Fibroblast of lung (primary cell): ENCODE measurements at regions not wholly inside any gene's neighbourhood (a gene's known extent, or its start where the extent isn't known, plus 50 kb on each side); places are given as distances from the start of the nearest gene placed in this dataset.
A peak's percentile ranks its signal among the peaks of the same experiment; 100 is the strongest.

Source experiments
- DNase-seq, 2 donors: peaks; one replicate each; pipeline versions ENCODE4 v3.0.0 to v3.0.0-alpha.2; 2010; ENCODE audit warnings: low read depth in 2 of 2
- H2AFZ ChIP-seq: 2 replicates; pipeline ENCODE4 v1.5.1; 2012; ENCODE audit warnings: low read length, control low read depth, inconsistent platforms
- H3K27ac ChIP-seq: 2 replicates; pipeline ENCODE4 v1.5.1; 2011; ENCODE audit warnings: low read length, control low read depth; ENCODE audit not compliant: insufficient read depth
- H3K27me3 ChIP-seq: 2 replicates; pipeline ENCODE4 v1.5.1; 2011; ENCODE audit warnings: mild to moderate bottlenecking, low read length; ENCODE audit not compliant: control insufficient read depth, insufficient read depth
- H3K36me3 ChIP-seq: 2 replicates; pipeline ENCODE4 v1.5.1; 2011; ENCODE audit warnings: low read length; ENCODE audit not compliant: control insufficient read depth, insufficient read depth
- H3K4me1 ChIP-seq: 2 replicates; pipeline ENCODE4 v1.5.1; 2011; ENCODE audit warnings: low read length; ENCODE audit not compliant: control insufficient read depth, insufficient read depth; ENCODE audit errors: extremely low read depth
- H3K4me2 ChIP-seq: 2 replicates; pipeline ENCODE4 v1.5.1; 2011; ENCODE audit warnings: low read length, control low read depth; ENCODE audit not compliant: insufficient read depth; ENCODE audit errors: extremely low read depth
- H3K4me3 ChIP-seq, 4 experiments: fragments of 200-600 bp in 1 of 4; sonication (generic) in 1 of 4; replicated peaks in 1 of 4; 2 replicates each; pipeline ENCODE4 v1.5.1; 2011 to 2016; ENCODE audit warnings: low read length in 4 of 4, low read depth in 3 of 4, mild to moderate bottlenecking in 3 of 4, control low read depth in 2 of 4, inconsistent platforms in 1 of 4, mixed read lengths in 1 of 4; ENCODE audit not compliant: insufficient read depth in 1 of 4; ENCODE audit errors: control extremely low read depth in 1 of 4
- H3K79me2 ChIP-seq: 2 replicates; pipeline ENCODE4 v1.5.1; 2012; ENCODE audit warnings: mild to moderate bottlenecking, low read length, inconsistent platforms; ENCODE audit not compliant: control insufficient read depth, insufficient read depth
- H3K9ac ChIP-seq: 2 replicates; pipeline ENCODE4 v1.5.1; 2011; ENCODE audit warnings: mild to moderate bottlenecking, low read length, control low read depth; ENCODE audit not compliant: insufficient read depth
- H3K9me3 ChIP-seq: 2 replicates; pipeline ENCODE4 v1.5.1; 2012; ENCODE audit warnings: low read depth, low read length; ENCODE audit not compliant: control insufficient read depth, insufficient read depth
- H4K20me1 ChIP-seq: 2 replicates; pipeline ENCODE4 v1.5.1; 2011; ENCODE audit warnings: low read length; ENCODE audit not compliant: control insufficient read depth, insufficient read depth; ENCODE audit errors: extremely low read depth
- CTCF ChIP-seq, 2 donors: IDR thresholded peaks in 1 of 2; conservative IDR thresholded peaks in 1 of 2; 1 replicate in 1 of 2; 2 replicates in 1 of 2; pipeline ENCODE4 v1.5.1; 2011 to 2012; ENCODE audit warnings: low read length in 2 of 2, control low read depth in 1 of 2, inconsistent platforms in 1 of 2, low read depth in 1 of 2, mild to moderate bottlenecking in 1 of 2
- EZH2 ChIP-seq: IDR thresholded peaks from 2 replicates; pipeline ENCODE4 v1.5.1; 2012; ENCODE audit warnings: low read length, control low read depth, mild to moderate bottlenecking; ENCODE audit errors: missing control alignments

DNA sequence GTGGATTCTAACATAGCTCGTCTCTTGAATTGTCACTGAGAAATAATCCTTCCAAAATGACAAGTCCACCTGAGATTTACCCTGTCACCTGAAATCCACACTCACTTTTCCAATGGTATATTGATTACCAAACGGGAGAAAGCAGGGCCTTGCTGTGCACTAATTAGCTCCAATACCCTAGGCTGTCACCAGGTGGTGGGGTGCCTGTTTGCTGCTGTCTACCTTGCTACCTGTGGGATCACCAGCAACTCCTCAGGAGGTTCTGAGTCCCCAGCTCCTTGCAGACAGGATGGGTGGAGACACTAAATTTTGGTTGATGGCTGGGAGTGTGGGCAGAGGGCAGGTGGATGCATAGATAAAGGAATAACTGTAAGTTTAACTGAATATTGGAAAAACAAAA lies 237.2 kb upstream of the ZNF32 start:
- Histone ChIP-seq H2AFZ (no peak overlapping the region), H3K27me3 (no peaks in the 10 kb centered on the region), H3K36me3 (no peaks in the 10 kb centered on the region), H4K20me1 (no peaks in the 10 kb centered on the region), H3K27ac (no peak overlapping the region), H3K4me2 (no peak overlapping the region), H3K9ac (no peak overlapping the region), H3K79me2 (no peaks in the 10 kb centered on the region), H3K4me1 (peaks cover 9% of the 10 kb centered on the region), H3K4me3 (no peak overlapping the region), H3K9me3 (no peaks in the 10 kb centered on the region)
- DNase-seq = no peak
- TF ChIP-seq CTCF (conservative IDR thresholded peaks at IDR 0.05 in 1 of 2, IDR thresholded peaks at IDR 0.05 in 1 of 2; ENCODE audit: low read depth in 1 of 2, low read length in 2 of 2) = no peak
- no peak for TF ChIP-seq EZH2

- Histone ChIP-seq H2AFZ (no peak overlapping the region), H4K20me1 (no peaks in the 10 kb centered on the region), H3K4me1 (peaks cover 9% of the 10 kb centered on the region), H3K79me2 (no peaks in the 10 kb centered on the region), H3K36me3 (no peaks in the 10 kb centered on the region), H3K27ac (no peak overlapping the region), H3K4me3 (no peak overlapping the region), H3K4me2 (no peak overlapping the region), H3K9ac (no peak overlapping the region), H3K27me3 (no peaks in the 10 kb centered on the region), H3K9me3 (no peaks in the 10 kb centered on the region)
- TF ChIP-seq EZH2 = no peak
- no peak for TF ChIP-seq CTCF (conservative IDR thresholded peaks at IDR 0.05 in 1 of 2, IDR thresholded peaks at IDR 0.05 in 1 of 2; ENCODE audit: low read depth in 1 of 2, low read length in 2 of 2)
- no peak for DNase-seq
Observed at GRCh38 chr10:43885252-43885651, 236.6 kb upstream of the ZNF32 start.

GRCh38 chr10:43884501-43885105 lies 235.9 kb upstream of the ZNF32 start:
- H3K79me2 ChIP-seq = no peaks in the 10 kb centered on the region
- no peak overlapping the region for H3K4me3 ChIP-seq
- H3K9ac ChIP-seq = no peak overlapping the region
- no peaks in the 10 kb centered on the region for H3K27me3 ChIP-seq
- H3K9me3 ChIP-seq = no peaks in the 10 kb centered on the region
- peak in 1 of 2 donors; percentile 30 for DNase-seq
- no peak overlapping the region for H2AFZ ChIP-seq
- H3K36me3 ChIP-seq = no peaks in the 10 kb centered on the region
- no peak overlapping the region for H3K4me2 ChIP-seq
- no peak overlapping the region for H3K27ac ChIP-seq
- no peaks in the 10 kb centered on the region for H4K20me1 ChIP-seq
- H3K4me1 ChIP-seq = peaks cover 11% of the 10 kb centered on the region
- TF ChIP-seq CTCF (conservative IDR thresholded peaks at IDR 0.05 in 1 of 2, IDR thresholded peaks at IDR 0.05 in 1 of 2; ENCODE audit: low read depth in 1 of 2, low read length in 2 of 2) = no peak
